K562 (cell line): ENCODE measurements at regions not wholly inside any gene's neighbourhood (a gene's known extent, or its start where the extent isn't known, plus 50 kb on each side); places are given as distances from the start of the nearest gene placed in this dataset.

Source experiments
- COPS2 ChIP-seq: fragments of 450-650 bp; conservative IDR thresholded peaks from 2 replicates; pipeline ENCODE4 v1.6.1; 2016; ENCODE audit warnings: mild to moderate bottlenecking, moderate library complexity
- EZH2 ChIP-seq: IDR thresholded peaks from 2 replicates; pipeline ENCODE4 v1.6.1; 2012; ENCODE audit warnings: low read depth, mild to moderate bottlenecking, inconsistent platforms, low read length, borderline replicate concordance
- HCFC1 ChIP-seq: IDR thresholded peaks from 2 replicates; pipeline ENCODE4 v1.6.1; 2012; ENCODE audit warnings: low read depth, low read length, improper control_type of control experiment
- NFYB ChIP-seq: IDR thresholded peaks from 2 replicates; pipeline ENCODE4 v1.6.1; 2011; ENCODE audit warnings: mild to moderate bottlenecking, moderate library complexity; ENCODE audit not compliant: insufficient read length; ENCODE audit errors: extremely low read depth
- SMARCA5 ChIP-seq: fragments of 450-650 bp; IDR thresholded peaks from 2 replicates; pipeline ENCODE4 v1.6.1; 2016
- SNRNP70 ChIP-seq: fragments of 200-400 bp; formaldehyde crosslinking; optimal IDR thresholded peaks from 2 replicates; pipeline ENCODE3; 2017; ENCODE audit warnings: low read depth, low read length
- SP1 ChIP-seq: sonication (generic); formaldehyde crosslinking; IDR thresholded peaks from 2 replicates; pipeline ENCODE4 v1.8.1; 2022; ENCODE audit warnings: mild to moderate bottlenecking, missing genetic modification reagents
- ZNF586 ChIP-seq: fragments of 450-650 bp; formaldehyde crosslinking; conservative IDR thresholded peaks from 2 replicates; pipeline ENCODE4 v1.4.0; 2020; ENCODE audit warnings: mild to moderate bottlenecking, moderate library complexity
- ZNF780A ChIP-seq: fragments of 250-450 bp; sonication (Bioruptor Pico); IDR thresholded peaks from 2 replicates; pipeline ENCODE4 v1.5.0; 2021; ENCODE audit warnings: mild to moderate bottlenecking
- TF ChIP-seq, protein P1 (sequence below): sonication (generic); formaldehyde crosslinking; IDR thresholded peaks from 2 replicates; pipeline ENCODE4 v1.8.1; 2023; ENCODE audit warnings: missing genetic modification reagents, mild to moderate bottlenecking, borderline replicate concordance

DNA sequence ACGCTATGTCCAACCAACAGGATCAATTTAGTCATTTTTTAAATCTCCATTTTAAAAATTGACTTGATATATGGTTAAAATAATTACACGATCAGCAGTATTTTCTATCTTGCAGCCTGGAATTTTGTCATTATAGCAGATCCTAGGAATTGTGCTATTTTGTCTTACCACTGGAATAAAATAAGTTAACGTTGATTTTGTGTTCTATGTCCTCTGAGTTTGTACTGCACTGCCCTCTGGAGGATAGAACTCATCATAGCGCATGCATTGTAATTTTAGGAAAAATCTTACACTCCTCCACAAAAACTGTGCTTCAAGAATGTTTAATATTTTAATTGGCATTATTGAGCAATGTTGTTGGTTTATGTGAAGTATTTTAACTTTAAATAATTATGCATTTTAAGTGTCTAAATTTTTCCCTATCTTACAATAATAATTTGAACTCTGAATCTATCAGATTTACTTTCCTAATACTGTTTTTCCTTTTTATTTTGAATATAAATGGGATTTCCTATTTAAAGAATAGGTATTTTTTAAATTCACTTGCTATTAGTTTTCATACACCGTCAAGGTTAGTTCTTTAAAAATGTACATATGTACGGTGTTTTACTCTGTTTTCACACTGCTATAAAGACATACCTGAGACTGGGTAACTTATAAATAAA is 220.1 kb downstream of the PPP1R3A start:
- TF ChIP-seq ZNF586 (CRISPR knock-in tag) = no peak
- TF ChIP-seq SP1 (CRISPR knock-in tag) = no peak
- TF ChIP-seq, protein P1, sequence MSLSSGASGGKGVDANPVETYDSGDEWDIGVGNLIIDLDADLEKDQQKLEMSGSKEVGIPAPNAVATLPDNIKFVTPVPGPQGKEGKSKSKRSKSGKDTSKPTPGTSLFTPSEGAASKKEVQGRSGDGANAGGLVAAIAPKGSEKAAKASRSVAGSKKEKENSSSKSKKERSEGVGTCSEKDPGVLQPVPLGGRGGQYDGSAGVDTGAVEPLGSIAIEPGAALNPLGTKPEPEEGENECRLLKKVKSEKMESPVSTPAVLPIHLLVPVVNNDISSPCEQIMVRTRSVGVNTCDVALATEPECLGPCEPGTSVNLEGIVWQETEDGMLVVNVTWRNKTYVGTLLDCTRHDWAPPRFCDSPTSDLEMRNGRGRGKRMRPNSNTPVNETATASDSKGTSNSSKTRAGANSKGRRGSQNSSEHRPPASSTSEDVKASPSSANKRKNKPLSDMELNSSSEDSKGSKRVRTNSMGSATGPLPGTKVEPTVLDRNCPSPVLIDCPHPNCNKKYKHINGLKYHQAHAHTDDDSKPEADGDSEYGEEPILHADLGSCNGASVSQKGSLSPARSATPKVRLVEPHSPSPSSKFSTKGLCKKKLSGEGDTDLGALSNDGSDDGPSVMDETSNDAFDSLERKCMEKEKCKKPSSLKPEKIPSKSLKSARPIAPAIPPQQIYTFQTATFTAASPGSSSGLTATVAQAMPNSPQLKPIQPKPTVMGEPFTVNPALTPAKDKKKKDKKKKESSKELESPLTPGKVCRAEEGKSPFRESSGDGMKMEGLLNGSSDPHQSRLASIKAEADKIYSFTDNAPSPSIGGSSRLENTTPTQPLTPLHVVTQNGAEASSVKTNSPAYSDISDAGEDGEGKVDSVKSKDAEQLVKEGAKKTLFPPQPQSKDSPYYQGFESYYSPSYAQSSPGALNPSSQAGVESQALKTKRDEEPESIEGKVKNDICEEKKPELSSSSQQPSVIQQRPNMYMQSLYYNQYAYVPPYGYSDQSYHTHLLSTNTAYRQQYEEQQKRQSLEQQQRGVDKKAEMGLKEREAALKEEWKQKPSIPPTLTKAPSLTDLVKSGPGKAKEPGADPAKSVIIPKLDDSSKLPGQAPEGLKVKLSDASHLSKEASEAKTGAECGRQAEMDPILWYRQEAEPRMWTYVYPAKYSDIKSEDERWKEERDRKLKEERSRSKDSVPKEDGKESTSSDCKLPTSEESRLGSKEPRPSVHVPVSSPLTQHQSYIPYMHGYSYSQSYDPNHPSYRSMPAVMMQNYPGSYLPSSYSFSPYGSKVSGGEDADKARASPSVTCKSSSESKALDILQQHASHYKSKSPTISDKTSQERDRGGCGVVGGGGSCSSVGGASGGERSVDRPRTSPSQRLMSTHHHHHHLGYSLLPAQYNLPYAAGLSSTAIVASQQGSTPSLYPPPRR (CRISPR knock-in tag) = no peak
- no peak for TF ChIP-seq NFYB
- no peak for TF ChIP-seq SNRNP70
- no peak for TF ChIP-seq SMARCA5
- no peak for TF ChIP-seq HCFC1
- TF ChIP-seq COPS2 = no peak
- no peak for TF ChIP-seq EZH2
- TF ChIP-seq ZNF780A (CRISPR knock-in tag) = no peak
